Hepatocyte (in vitro differentiated cells): ENCODE measurements at regions not wholly inside any gene's neighbourhood (a gene's known extent, or its start where the extent isn't known, plus 50 kb on each side); places are given as distances from the start of the nearest gene placed in this dataset.

Experiments
- DNase-seq: peaks from one replicate; pipeline ENCODE4 v3.0.0-alpha.2; 2016; ENCODE audit warnings: low spot score
- H2AFZ ChIP-seq: fragments of 200-600 bp; sonication (generic); 2 replicates; pipeline ENCODE4 v1.6.0; 2016; ENCODE audit warnings: antibody characterized with exemption, mild to moderate bottlenecking
- H3K27ac ChIP-seq: fragments of 200-600 bp; sonication (generic); 2 replicates; pipeline ENCODE4 v1.5.1; 2016; ENCODE audit warnings: mild to moderate bottlenecking
- H3K27me3 ChIP-seq: fragments of 200-600 bp; sonication (generic); 2 replicates; pipeline ENCODE4 v1.6.1; 2016
- H3K36me3 ChIP-seq: fragments of 200-600 bp; sonication (generic); replicated peaks from 2 replicates; pipeline ENCODE4 v1.5.1; 2016; ENCODE audit warnings: low read depth; ENCODE audit not compliant: insufficient read depth
- H3K4me1 ChIP-seq: fragments of 200-600 bp; sonication (generic); 2 replicates; pipeline ENCODE4 v1.5.1; 2016; ENCODE audit warnings: mild to moderate bottlenecking, moderate library complexity; ENCODE audit not compliant: insufficient read depth
- H3K4me2 ChIP-seq: fragments of 200-600 bp; sonication (generic); 2 replicates; pipeline ENCODE4 v1.6.0; 2016
- H3K4me3 ChIP-seq: fragments of 200-600 bp; sonication (generic); 2 replicates; pipeline ENCODE4 v1.5.1; 2016; ENCODE audit warnings: mild to moderate bottlenecking
- H3K79me2 ChIP-seq: fragments of 200-600 bp; sonication (generic); 2 replicates; pipeline ENCODE4 v1.6.0; 2017; ENCODE audit warnings: mild to moderate bottlenecking
- H3K9me2 ChIP-seq: fragments of 200-600 bp; sonication (generic); replicated peaks from 2 replicates; pipeline ENCODE4 v1.6.0; 2017; ENCODE audit warnings: mild to moderate bottlenecking; ENCODE audit not compliant: insufficient read depth
- H3K9me3 ChIP-seq: fragments of 200-600 bp; sonication (generic); 2 replicates; pipeline ENCODE4 v1.5.1; 2016; ENCODE audit warnings: low read depth, mild to moderate bottlenecking
- H4K20me1 ChIP-seq: fragments of 200-600 bp; sonication (generic); 2 replicates; pipeline ENCODE4 v1.6.0; 2016; ENCODE audit warnings: mild to moderate bottlenecking; ENCODE audit not compliant: insufficient read depth, poor library complexity, severe bottlenecking
- EZH2 ChIP-seq: fragments of 200-600 bp; sonication (generic); IDR thresholded peaks from 2 replicates; pipeline ENCODE4 v1.6.1; 2016; ENCODE audit warnings: antibody characterized with exemption, mild to moderate bottlenecking, borderline replicate concordance
- EZH2phosphoT487 ChIP-seq: fragments of 200-600 bp; sonication (generic); IDR thresholded peaks from one replicate; pipeline ENCODE4 v1.6.1; 2018; ENCODE audit warnings: antibody characterized with exemption, mild to moderate bottlenecking, low read depth, moderate library complexity; ENCODE audit not compliant: unreplicated experiment, severe bottlenecking
- WGBS: methylation state at CpG from one replicate; pipeline ENCODE4 v1.1.6; 2016; ENCODE audit warnings: low lambda C conversion rate; ENCODE audit errors: missing lambda C conversion rate; 5-methylcytosine and 5-hydroxymethylcytosine counted together
- TF ChIP-seq, protein P1 (sequence below): fragments of 200-600 bp; sonication (generic); IDR thresholded peaks from 2 replicates; pipeline ENCODE4 v1.5.1; 2016; ENCODE audit warnings: antibody characterized with exemption, mild to moderate bottlenecking; ENCODE audit not compliant: poor library complexity

- no peak for DNase-seq
- H3K4me1 ChIP-seq = no peaks in the 10 kb centered on the region
- H3K79me2 ChIP-seq = no peaks in the 10 kb centered on the region
- H3K4me2 ChIP-seq = no peak overlapping the region
- H3K4me3 ChIP-seq = no peak overlapping the region
- H3K9me3 ChIP-seq = no peaks in the 10 kb centered on the region
- H3K27me3 ChIP-seq = no peaks in the 10 kb centered on the region
- no peak overlapping the region for H3K27ac ChIP-seq
- no peaks in the 10 kb centered on the region for H3K36me3 ChIP-seq
- TF ChIP-seq EZH2phosphoT487 = no peak
- TF ChIP-seq, protein P1, sequence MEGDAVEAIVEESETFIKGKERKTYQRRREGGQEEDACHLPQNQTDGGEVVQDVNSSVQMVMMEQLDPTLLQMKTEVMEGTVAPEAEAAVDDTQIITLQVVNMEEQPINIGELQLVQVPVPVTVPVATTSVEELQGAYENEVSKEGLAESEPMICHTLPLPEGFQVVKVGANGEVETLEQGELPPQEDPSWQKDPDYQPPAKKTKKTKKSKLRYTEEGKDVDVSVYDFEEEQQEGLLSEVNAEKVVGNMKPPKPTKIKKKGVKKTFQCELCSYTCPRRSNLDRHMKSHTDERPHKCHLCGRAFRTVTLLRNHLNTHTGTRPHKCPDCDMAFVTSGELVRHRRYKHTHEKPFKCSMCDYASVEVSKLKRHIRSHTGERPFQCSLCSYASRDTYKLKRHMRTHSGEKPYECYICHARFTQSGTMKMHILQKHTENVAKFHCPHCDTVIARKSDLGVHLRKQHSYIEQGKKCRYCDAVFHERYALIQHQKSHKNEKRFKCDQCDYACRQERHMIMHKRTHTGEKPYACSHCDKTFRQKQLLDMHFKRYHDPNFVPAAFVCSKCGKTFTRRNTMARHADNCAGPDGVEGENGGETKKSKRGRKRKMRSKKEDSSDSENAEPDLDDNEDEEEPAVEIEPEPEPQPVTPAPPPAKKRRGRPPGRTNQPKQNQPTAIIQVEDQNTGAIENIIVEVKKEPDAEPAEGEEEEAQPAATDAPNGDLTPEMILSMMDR = no peak
- no peak for TF ChIP-seq EZH2
- H4K20me1 ChIP-seq = no peaks in the 10 kb centered on the region
- no peaks in the 10 kb centered on the region for H3K9me2 ChIP-seq
- H2AFZ ChIP-seq = no peak overlapping the region
Observed at GRCh38 chr13:72097568-72097967, 230.6 kb upstream of the DACH1 start.

DNA sequence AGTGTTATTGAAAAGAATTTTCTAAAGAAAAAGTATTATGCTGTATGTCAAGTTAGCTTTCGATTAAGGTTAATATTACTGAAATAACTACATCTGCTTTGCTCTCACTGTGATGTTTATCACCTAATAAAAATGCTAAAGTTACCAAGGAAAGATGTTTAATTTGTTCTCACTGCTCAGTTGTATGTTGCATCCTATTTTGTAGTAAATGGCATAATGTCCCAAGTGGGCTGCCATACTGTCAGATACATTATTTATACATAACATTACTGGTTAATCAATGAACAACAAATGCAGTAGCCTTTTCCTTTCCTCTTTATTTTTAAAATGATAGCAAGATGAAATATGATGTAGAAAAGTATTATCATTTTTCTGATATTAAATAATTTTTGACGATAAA is 226.3 kb upstream of the DACH1 start:
- 96% methylated on average over 2 of the region's 2 CpGs for WGBS
- Histone ChIP-seq H3K4me3 (no peak overlapping the region), H3K36me3 (no peaks in the 10 kb centered on the region), H3K27ac (no peak overlapping the region), H3K9me3 (no peaks in the 10 kb centered on the region), H4K20me1 (no peaks in the 10 kb centered on the region), H3K4me2 (no peak overlapping the region), H3K4me1 (no peaks in the 10 kb centered on the region), H3K9me2 (no peaks in the 10 kb centered on the region), H2AFZ (no peak overlapping the region), H3K27me3 (no peaks in the 10 kb centered on the region), H3K79me2 (no peaks in the 10 kb centered on the region)
- TF ChIP-seq EZH2phosphoT487 (no peak), EZH2 (no peak)
- TF ChIP-seq, protein P1 = no peak
- no peak for DNase-seq

DNA sequence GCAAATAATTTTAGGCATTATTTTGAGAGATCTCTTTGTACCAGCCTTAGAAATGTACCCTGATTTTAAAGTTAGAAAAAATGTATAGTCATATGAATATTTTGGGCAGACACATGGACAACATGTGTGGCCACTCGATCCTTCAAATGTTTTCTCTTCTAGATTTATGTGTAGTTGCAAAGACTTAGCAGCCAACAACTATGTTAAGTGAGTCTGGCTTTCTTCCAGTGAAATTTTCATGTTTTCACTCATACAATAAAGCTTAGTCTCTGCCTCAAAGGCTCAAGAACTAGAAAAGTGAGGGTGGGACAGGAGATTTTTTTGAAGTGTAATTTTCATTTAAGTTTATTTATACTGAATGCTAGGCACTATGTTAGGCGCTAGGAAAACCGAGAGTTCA is 207.7 kb upstream of the DACH1 start:
- Histone ChIP-seq H4K20me1 (no peaks in the 10 kb centered on the region), H3K27me3 (no peaks in the 10 kb centered on the region), H3K79me2 (no peaks in the 10 kb centered on the region), H3K9me3 (no peaks in the 10 kb centered on the region), H3K27ac (no peak overlapping the region), H3K4me1 (no peaks in the 10 kb centered on the region), H3K4me3 (no peak overlapping the region), H2AFZ (no peak overlapping the region), H3K36me3 (no peaks in the 10 kb centered on the region), H3K4me2 (no peak overlapping the region), H3K9me2 (no peaks in the 10 kb centered on the region)
- DNase-seq = no peak
- TF ChIP-seq, protein P1 = no peak
- TF ChIP-seq EZH2 (no peak), EZH2phosphoT487 (no peak)
- 53% methylated on average over 3 of the region's 3 CpGs for WGBS

DNA sequence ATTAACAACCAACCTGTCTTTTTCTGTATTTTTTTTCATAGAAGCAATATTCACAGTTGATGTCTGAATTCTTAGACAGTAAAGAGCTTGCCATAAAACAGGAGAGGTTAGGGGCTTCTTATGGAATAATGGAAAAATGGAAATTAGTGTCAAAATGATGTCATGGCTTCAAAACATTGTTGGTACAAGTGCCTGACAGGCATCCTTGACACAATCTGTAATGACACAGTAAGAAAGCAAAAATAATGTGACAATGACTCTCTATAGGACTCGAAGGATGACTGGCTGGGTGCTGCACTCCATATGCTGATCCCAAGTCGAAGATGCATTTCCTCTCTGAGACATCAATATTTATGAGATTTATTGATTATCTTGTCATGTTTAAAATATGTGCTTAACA is 205.3 kb upstream of the DACH1 start:
- Histone ChIP-seq H3K4me1 (no peaks in the 10 kb centered on the region), H4K20me1 (no peaks in the 10 kb centered on the region), H3K9me3 (no peaks in the 10 kb centered on the region), H3K36me3 (no peaks in the 10 kb centered on the region), H3K79me2 (no peaks in the 10 kb centered on the region), H3K27me3 (no peaks in the 10 kb centered on the region), H2AFZ (no peak overlapping the region), H3K27ac (no peak overlapping the region), H3K4me3 (no peak overlapping the region), H3K4me2 (no peak overlapping the region), H3K9me2 (no peaks in the 10 kb centered on the region)
- WGBS = 75% methylated on average over 2 of the region's 2 CpGs
- no peak for DNase-seq
- no peak for TF ChIP-seq EZH2phosphoT487
- TF ChIP-seq EZH2 = no peak
- TF ChIP-seq, protein P1 = no peak
